ENCODE measurements at regions not wholly inside any gene's neighbourhood (a gene's known extent, or its start where the extent isn't known, plus 50 kb on each side); places are given as distances from the start of the nearest gene placed in this dataset.

DNA sequence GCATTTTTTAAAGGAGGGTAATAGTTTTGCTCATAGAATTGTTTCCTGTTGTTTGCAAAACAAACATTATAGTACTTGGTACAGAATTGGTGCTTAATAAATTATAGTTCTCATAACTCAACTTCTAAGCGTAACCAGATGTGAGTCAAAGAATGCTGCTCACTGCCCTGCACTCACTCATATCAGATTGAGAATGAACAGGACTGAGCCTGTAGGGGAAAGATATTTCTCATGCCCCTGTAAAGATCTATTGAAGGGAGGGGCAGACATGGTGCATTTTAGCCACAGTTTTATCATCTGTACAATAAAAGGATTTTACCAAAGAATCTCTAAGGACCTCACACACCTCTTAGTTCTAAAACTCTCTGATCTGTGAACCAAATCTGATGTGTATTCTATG, 358.5 kb downstream of the SEC16B start:
- Histone ChIP-seq H3K4me3 (ENCODE audit: low read length) (no peak overlapping the region), H3K79me2 (replicated peaks; ENCODE audit: insufficient read depth, low read length) (no peaks in the 10 kb centered on the region), H3F3A (ENCODE audit: insufficient read depth, low read length, poor library complexity, severe bottlenecking) (no peaks in the 10 kb centered on the region), H3K9me2 (ENCODE audit: insufficient read depth, low read length) (no peaks in the 10 kb centered on the region), H3K27ac (ENCODE audit: low read length) (no peak overlapping the region), H3K4me2 (ENCODE audit: low read length) (no peak overlapping the region), H3K27me3 (ENCODE audit: insufficient read depth, low read depth, low read length) (no peaks in the 10 kb centered on the region), H2AFZ (ENCODE audit: low read depth, low read length) (no peak overlapping the region), H3K9ac (ENCODE audit: low read length) (no peak overlapping the region), H4K20me1 (ENCODE audit: insufficient read depth) (no peaks in the 10 kb centered on the region), H3K36me3 (ENCODE audit: insufficient read depth, low read length) (no peaks in the 10 kb centered on the region), H3K9me3 (ENCODE audit: low read length) (no peaks in the 10 kb centered on the region)
- no peak for TF ChIP-seq TAF1 (IDR thresholded peaks at IDR 0.05; ENCODE audit: low read depth)
- TF ChIP-seq MXI1 (conservative IDR thresholded peaks at IDR 0.05; ENCODE audit: poor library complexity, severe bottlenecking) = no peak
- no peak for TF ChIP-seq RAD21 (conservative IDR thresholded peaks at IDR 0.05)
- TF ChIP-seq EZH2 (IDR thresholded peaks at IDR 0.05; ENCODE audit: borderline replicate concordance, insufficient read depth, low read length, poor library complexity, severe bottlenecking) = no peak
- no peak for TF ChIP-seq EP300 (conservative IDR thresholded peaks at IDR 0.05; ENCODE audit: poor library complexity, severe bottlenecking)
- TF ChIP-seq, protein P1, sequence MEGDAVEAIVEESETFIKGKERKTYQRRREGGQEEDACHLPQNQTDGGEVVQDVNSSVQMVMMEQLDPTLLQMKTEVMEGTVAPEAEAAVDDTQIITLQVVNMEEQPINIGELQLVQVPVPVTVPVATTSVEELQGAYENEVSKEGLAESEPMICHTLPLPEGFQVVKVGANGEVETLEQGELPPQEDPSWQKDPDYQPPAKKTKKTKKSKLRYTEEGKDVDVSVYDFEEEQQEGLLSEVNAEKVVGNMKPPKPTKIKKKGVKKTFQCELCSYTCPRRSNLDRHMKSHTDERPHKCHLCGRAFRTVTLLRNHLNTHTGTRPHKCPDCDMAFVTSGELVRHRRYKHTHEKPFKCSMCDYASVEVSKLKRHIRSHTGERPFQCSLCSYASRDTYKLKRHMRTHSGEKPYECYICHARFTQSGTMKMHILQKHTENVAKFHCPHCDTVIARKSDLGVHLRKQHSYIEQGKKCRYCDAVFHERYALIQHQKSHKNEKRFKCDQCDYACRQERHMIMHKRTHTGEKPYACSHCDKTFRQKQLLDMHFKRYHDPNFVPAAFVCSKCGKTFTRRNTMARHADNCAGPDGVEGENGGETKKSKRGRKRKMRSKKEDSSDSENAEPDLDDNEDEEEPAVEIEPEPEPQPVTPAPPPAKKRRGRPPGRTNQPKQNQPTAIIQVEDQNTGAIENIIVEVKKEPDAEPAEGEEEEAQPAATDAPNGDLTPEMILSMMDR (IDR thresholded peaks at IDR 0.05; ENCODE audit: poor library complexity, severe bottlenecking) = no peak
- no peak for TF ChIP-seq SMC3 (conservative IDR thresholded peaks at IDR 0.05; ENCODE audit: poor library complexity)
- no peak for TF ChIP-seq POLR2AphosphoS5 (IDR thresholded peaks at IDR 0.05)
- TF ChIP-seq, protein P2, sequence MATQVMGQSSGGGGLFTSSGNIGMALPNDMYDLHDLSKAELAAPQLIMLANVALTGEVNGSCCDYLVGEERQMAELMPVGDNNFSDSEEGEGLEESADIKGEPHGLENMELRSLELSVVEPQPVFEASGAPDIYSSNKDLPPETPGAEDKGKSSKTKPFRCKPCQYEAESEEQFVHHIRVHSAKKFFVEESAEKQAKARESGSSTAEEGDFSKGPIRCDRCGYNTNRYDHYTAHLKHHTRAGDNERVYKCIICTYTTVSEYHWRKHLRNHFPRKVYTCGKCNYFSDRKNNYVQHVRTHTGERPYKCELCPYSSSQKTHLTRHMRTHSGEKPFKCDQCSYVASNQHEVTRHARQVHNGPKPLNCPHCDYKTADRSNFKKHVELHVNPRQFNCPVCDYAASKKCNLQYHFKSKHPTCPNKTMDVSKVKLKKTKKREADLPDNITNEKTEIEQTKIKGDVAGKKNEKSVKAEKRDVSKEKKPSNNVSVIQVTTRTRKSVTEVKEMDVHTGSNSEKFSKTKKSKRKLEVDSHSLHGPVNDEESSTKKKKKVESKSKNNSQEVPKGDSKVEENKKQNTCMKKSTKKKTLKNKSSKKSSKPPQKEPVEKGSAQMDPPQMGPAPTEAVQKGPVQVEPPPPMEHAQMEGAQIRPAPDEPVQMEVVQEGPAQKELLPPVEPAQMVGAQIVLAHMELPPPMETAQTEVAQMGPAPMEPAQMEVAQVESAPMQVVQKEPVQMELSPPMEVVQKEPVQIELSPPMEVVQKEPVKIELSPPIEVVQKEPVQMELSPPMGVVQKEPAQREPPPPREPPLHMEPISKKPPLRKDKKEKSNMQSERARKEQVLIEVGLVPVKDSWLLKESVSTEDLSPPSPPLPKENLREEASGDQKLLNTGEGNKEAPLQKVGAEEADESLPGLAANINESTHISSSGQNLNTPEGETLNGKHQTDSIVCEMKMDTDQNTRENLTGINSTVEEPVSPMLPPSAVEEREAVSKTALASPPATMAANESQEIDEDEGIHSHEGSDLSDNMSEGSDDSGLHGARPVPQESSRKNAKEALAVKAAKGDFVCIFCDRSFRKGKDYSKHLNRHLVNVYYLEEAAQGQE (IDR thresholded peaks at IDR 0.05; ENCODE audit: borderline replicate concordance) = no peak

GRCh38 chr1:177609953-177610352, 359.9 kb downstream of the SEC16B start:
- no peaks in the 10 kb centered on the region for H3K9me2 ChIP-seq (ENCODE audit: insufficient read depth, low read length)

More at GRCh38 chr1:177609953-177610352, 359.9 kb downstream of the SEC16B start:
- Histone ChIP-seq H3K9me3 (ENCODE audit: low read length) (no peaks in the 10 kb centered on the region), H2AFZ (ENCODE audit: low read depth, low read length) (no peak overlapping the region), H3K79me2 (replicated peaks; ENCODE audit: insufficient read depth, low read length) (no peaks in the 10 kb centered on the region), H3K4me3 (ENCODE audit: low read length) (no peak overlapping the region), H3K27ac (ENCODE audit: low read length) (no peak overlapping the region), H4K20me1 (ENCODE audit: insufficient read depth) (no peaks in the 10 kb centered on the region), H3K4me2 (ENCODE audit: low read length) (no peak overlapping the region), H3F3A (ENCODE audit: insufficient read depth, low read length, poor library complexity, severe bottlenecking) (no peaks in the 10 kb centered on the region), H3K9ac (ENCODE audit: low read length) (no peak overlapping the region), H3K36me3 (ENCODE audit: insufficient read depth, low read length) (no peaks in the 10 kb centered on the region), H3K27me3 (ENCODE audit: insufficient read depth, low read depth, low read length) (no peaks in the 10 kb centered on the region)
- no peak for TF ChIP-seq EZH2 (IDR thresholded peaks at IDR 0.05; ENCODE audit: borderline replicate concordance, insufficient read depth, low read length, poor library complexity, severe bottlenecking)
- no peak for TF ChIP-seq RAD21 (conservative IDR thresholded peaks at IDR 0.05)
- no peak for TF ChIP-seq TAF1 (IDR thresholded peaks at IDR 0.05; ENCODE audit: low read depth)
- no peak for TF ChIP-seq SMC3 (conservative IDR thresholded peaks at IDR 0.05; ENCODE audit: poor library complexity)
- TF ChIP-seq, protein P2 (IDR thresholded peaks at IDR 0.05; ENCODE audit: borderline replicate concordance) = no peak
- TF ChIP-seq POLR2AphosphoS5 (IDR thresholded peaks at IDR 0.05) = no peak
- TF ChIP-seq EP300 (conservative IDR thresholded peaks at IDR 0.05; ENCODE audit: poor library complexity, severe bottlenecking) = no peak
- no peak for TF ChIP-seq MXI1 (conservative IDR thresholded peaks at IDR 0.05; ENCODE audit: poor library complexity, severe bottlenecking)
